ENCODE measurements at regions not wholly inside any gene's neighbourhood (a gene's known extent, or its start where the extent isn't known, plus 50 kb on each side); places are given as distances from the start of the nearest gene placed in this dataset.

DNA sequence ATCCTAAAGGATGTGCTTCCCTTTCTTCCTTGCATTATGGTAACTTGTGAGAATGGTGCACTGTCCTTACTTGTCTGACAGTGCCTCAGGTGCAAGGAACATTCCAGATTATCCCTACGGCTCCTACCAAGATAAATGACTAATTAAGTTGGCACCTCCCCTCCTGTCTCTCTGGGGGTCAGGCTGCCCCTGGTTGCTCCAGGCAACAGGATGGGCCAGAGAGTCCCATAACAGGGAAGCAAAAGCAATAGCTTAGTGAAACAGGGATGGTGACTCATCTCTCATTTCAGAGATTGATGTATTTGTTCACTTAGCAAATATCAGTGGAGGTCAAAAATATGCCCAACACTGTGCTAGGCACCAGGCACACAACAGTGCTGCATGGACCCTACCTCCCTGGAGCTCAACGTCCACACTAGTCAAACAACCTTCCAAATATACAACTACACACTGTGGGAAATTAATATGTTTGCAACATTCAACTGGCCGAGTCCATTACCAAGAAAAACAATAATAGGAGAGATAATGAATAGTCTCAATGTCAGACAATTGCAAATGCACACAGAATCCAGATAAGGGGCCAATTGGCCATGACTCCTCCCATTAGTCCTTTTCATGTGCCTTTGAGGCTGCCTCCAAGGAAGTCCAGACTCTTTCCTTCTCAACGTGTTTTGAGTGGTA is 249.0 kb downstream of the TLE3 start:
- TF ChIP-seq, protein P1, sequence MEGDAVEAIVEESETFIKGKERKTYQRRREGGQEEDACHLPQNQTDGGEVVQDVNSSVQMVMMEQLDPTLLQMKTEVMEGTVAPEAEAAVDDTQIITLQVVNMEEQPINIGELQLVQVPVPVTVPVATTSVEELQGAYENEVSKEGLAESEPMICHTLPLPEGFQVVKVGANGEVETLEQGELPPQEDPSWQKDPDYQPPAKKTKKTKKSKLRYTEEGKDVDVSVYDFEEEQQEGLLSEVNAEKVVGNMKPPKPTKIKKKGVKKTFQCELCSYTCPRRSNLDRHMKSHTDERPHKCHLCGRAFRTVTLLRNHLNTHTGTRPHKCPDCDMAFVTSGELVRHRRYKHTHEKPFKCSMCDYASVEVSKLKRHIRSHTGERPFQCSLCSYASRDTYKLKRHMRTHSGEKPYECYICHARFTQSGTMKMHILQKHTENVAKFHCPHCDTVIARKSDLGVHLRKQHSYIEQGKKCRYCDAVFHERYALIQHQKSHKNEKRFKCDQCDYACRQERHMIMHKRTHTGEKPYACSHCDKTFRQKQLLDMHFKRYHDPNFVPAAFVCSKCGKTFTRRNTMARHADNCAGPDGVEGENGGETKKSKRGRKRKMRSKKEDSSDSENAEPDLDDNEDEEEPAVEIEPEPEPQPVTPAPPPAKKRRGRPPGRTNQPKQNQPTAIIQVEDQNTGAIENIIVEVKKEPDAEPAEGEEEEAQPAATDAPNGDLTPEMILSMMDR (IDR thresholded peaks at IDR 0.05), result no peak
- no peak for TF ChIP-seq EP300 (IDR thresholded peaks at IDR 0.05)
- TF ChIP-seq POLR2A (IDR thresholded peaks at IDR 0.05), result no peak

Measured in tibial nerve (tissue), 4 donors.